VCaP (cell line): ENCODE measurements at regions not wholly inside any gene's neighbourhood (a gene's known extent, or its start where the extent isn't known, plus 50 kb on each side); places are given as distances from the start of the nearest gene placed in this dataset.
A peak's percentile ranks its signal among the peaks of the same experiment; 100 is the strongest.

Experiments
- H3K27ac ChIP-seq: fragments of 450-650 bp; 2 replicates; pipeline ENCODE4 v1.5.1; 2017
- TF ChIP-seq, protein P1 (sequence below): fragments of 450-650 bp; conservative IDR thresholded peaks from 2 replicates; pipeline ENCODE4 v1.5.1; 2017; ENCODE audit warnings: mild to moderate bottlenecking, moderate library complexity

DNA sequence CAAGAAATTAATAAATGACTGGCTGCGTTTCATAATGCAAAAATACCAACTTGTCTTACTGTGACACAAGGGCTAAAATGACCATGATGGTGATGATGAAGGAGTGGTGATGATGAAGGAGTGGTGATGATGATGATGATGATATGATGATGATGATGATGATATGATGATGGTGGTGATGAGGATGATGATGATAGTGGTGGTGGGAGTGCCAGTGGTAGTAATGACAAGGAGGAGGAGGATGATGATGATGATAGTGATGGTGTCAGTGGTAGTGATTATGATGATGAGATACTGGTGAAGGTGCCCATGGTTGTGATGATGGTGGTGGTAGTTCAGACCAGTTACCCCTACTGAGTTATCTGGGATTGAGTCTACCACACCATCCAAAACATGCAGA, 265.9 kb downstream of the FGFR2 start:
- H3K27ac ChIP-seq, result no peak overlapping the region

DNA sequence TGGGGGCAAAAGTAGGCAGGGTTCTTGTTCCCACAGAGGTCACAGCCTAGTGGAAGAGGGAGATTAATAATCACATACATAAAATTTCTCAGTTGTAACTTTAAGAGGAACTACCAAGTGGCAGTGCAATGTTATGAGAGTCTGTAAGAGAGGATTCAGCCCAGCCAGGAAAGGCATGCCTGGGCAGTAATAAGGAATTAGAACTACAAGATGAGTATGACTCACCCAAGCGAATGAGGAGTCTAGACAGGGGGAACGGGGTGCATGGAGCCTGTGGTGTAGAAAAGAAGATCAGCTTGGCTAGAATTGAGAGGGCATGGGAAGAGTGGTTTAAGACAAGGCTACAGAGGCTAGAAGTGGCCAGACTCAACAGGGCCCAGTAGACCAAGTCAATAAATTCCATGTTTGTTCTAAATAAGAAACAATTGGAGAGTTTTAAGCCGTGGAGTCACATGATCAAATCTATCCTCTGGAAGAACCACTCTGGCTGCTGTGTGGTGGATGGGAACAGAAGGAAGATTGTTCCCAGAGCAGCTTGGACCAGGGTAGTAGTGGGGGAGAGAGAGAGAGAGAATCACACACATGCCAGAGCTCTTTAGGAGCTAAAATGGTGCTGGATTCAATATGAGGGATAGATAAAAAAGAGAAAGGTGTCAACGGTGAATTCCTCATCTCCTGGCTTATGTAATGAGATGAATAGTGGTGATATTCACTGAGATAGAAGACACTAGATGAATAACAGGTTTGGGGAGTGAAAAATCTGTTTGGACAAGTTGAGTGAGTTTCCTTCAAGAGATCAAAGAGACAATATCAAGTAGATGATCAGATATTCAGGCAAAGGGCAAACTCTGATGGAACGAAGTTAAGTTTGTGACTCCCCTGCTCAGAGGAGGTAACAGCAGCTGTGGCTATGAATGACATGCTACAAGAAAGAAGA, 265.1 kb downstream of the FGFR2 start:
- peak overlapping the region; percentile 36; the same call in 1 of the 2 replicates for H3K27ac ChIP-seq
- TF ChIP-seq, protein P1, sequence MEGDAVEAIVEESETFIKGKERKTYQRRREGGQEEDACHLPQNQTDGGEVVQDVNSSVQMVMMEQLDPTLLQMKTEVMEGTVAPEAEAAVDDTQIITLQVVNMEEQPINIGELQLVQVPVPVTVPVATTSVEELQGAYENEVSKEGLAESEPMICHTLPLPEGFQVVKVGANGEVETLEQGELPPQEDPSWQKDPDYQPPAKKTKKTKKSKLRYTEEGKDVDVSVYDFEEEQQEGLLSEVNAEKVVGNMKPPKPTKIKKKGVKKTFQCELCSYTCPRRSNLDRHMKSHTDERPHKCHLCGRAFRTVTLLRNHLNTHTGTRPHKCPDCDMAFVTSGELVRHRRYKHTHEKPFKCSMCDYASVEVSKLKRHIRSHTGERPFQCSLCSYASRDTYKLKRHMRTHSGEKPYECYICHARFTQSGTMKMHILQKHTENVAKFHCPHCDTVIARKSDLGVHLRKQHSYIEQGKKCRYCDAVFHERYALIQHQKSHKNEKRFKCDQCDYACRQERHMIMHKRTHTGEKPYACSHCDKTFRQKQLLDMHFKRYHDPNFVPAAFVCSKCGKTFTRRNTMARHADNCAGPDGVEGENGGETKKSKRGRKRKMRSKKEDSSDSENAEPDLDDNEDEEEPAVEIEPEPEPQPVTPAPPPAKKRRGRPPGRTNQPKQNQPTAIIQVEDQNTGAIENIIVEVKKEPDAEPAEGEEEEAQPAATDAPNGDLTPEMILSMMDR, result no peak

More for the DNA sequence above, 265.9 kb downstream of the FGFR2 start:
- TF ChIP-seq, protein P1, result no peak

DNA sequence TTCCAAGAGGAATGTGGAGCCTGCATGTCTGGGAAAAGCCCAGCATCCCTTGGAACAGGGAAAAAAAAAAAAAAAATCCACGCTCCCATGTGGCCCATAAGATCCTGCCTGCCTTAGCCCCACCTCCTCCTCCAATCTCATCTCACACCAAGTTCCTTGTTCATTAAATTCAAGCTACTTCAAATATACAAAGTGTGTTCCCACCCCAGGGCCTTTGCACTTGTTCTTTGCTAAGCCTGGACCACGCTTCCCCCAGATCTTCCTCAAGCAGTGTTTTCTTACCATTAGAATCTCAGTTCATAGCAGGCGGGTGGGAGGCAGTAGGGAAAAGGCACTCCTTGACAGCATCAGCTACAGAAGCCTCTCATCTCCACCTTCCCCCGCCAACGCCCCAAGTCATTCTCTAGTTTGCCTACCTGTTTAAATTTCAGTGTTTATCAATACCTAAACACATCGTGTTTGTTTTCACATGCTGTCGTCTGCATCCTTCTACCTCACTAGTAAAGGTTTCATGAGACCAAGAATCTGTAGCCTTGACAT, 262.8 kb downstream of the FGFR2 start:
- no peak overlapping the region for H3K27ac ChIP-seq
- TF ChIP-seq, protein P1, result no peak

DNA sequence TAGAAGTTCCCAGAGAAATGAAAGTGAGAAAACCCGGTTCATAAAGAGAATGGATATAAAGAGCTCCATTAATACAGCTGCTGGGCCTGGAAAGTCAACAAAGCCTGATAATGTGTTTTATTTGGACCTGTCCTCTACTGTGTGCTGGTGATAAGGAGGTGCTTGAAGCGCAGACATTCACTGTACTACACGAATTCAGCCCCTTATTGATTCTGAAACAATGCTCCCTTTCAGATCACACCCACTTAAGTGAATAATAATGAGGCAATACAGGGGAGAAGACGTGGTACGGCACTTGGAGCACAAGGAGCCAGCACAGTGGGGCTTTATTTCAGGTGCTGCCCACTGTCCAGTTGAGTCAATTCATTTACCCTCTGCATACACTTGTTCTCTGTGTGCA, 260.8 kb downstream of the FGFR2 start:
- no peak overlapping the region for H3K27ac ChIP-seq
- TF ChIP-seq, protein P1, result no peak

DNA sequence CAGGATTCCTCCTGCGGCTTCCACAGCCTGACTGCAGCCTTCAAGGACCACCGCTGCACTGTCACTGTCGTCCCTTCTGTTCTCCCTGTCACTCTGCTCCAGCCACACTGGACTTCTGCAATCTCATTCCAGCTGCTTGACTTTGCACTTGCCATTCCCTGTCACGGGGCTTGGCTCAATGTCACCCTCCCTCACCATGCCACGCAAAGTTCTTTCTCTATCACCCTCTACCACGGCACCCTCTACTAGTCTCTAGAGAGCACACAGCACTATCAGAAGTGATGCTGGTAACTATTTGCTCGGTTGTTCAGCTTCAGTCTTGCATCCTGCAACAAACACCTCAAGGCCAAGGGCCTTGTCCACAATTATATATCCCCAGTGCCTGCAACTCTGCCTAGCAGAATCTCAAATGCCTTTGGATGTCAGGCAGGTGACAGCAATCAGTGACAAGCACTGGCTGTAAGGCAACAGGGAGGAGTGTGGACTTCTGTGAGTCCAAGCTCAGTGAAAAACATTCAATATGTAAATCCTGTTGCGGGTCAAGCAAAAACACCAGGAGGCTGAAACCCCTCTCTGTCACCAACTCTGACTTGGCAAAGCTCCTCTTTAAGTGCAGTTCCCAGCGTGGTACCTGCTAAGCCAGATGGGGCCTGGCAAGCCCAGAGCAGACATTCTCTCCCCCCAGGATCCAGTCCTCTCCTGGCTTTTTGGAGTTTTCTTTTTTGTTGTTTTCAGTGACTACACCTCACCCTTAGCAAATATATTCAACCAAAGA, 259.9 kb downstream of the FGFR2 start:
- H3K27ac ChIP-seq, result no peak overlapping the region
- TF ChIP-seq, protein P1, result no peak

DNA sequence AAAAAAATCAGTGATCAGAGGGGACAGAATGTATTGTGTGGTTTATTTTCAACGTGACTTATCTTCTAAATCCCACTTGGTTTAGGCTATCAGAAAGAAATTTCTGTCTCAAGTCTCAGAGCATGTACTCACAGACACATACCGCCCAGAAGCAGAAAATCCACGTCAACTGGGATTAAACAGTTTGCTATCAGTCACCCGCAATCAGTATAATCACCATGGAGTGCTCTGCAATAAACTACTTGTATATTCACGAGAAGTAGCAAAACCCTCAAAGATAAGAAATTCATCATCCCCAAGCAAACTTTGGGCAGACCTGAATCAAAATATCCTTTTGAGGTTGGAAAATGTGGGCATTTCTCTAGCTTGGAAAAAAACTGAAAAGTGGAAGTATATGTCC, 259.1 kb downstream of the FGFR2 start:
- TF ChIP-seq, protein P1, result no peak
- H3K27ac ChIP-seq, result no peak overlapping the region

DNA sequence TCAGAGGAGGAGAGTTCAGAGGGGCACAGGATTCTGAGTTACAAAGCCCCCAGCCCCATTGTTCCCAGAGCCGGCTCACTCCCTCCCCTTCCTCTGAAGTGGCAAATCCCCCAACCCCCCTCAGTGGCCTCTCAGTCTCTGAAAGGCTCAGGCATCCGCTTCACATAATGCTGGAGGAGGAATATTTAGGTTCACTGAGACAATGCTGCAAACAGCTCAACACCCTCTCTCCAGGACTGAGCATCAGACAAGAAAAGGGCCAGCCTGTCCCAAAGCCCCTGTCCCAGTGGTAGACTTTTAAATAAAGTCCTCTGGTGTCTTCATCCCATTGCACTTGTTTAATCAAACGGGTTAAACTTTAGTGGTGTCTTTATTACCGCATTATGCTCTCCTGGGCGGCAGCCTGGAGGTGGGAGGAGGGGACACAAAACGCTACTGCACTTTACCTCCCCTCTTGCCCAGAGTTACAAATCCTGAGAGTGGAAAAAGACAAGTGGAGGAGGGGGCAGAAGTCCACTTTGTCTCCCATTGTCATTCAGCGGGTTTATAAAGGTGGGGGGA, 257.9 kb downstream of the FGFR2 start:
- no peak overlapping the region for H3K27ac ChIP-seq
- TF ChIP-seq, protein P1, result no peak
